ENCODE measurements at regions not wholly inside any gene's neighbourhood (a gene's known extent, or its start where the extent isn't known, plus 50 kb on each side); places are given as distances from the start of the nearest gene placed in this dataset.

DNA sequence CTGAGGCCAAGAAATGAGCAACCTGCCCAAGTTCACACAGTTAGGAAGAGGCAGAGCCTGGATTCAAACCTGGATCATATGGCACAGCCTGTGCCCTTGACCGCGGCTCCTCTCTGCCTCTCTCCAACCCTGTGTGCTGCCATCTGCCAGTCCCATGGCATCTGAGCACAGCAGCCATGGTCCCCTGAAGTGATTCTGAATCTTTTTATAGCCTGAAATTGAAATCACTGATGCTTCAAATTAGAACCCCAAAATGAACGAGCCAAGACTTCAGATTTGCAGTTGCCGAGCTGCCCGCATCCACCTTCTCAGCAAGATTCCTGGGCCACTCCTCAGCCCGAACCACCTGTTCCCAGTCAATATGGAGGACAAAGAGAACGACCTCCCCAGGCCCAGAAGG is 252.7 kb downstream of the CTTN start:
- no peaks in the 10 kb centered on the region for H3K36me3 ChIP-seq (ENCODE audit: control insufficient read depth, insufficient read depth, low read length)
- TF ChIP-seq, protein P1, sequence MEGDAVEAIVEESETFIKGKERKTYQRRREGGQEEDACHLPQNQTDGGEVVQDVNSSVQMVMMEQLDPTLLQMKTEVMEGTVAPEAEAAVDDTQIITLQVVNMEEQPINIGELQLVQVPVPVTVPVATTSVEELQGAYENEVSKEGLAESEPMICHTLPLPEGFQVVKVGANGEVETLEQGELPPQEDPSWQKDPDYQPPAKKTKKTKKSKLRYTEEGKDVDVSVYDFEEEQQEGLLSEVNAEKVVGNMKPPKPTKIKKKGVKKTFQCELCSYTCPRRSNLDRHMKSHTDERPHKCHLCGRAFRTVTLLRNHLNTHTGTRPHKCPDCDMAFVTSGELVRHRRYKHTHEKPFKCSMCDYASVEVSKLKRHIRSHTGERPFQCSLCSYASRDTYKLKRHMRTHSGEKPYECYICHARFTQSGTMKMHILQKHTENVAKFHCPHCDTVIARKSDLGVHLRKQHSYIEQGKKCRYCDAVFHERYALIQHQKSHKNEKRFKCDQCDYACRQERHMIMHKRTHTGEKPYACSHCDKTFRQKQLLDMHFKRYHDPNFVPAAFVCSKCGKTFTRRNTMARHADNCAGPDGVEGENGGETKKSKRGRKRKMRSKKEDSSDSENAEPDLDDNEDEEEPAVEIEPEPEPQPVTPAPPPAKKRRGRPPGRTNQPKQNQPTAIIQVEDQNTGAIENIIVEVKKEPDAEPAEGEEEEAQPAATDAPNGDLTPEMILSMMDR (IDR thresholded peaks at IDR 0.05) = no peak
- intact Hi-C loops (cut with micrococcal nuclease) = no loop called here
- H3K4me3 ChIP-seq (ENCODE audit: low read length) = no peak overlapping the region
- WGBS (ENCODE audit: insufficient coverage) = 82% methylated on average over 7 of the region's 7 CpGs
- no peaks in the 10 kb centered on the region for H3K4me1 ChIP-seq (ENCODE audit: control insufficient read depth, insufficient read depth, low read length)
- no peaks in the 10 kb centered on the region for H3K27me3 ChIP-seq (ENCODE audit: control insufficient read depth, insufficient read depth, low read length)
- no peak overlapping the region for H3K27ac ChIP-seq (ENCODE audit: low read length)
- Mint-ChIP-seq H3K9me3 (no peaks in the 10 kb centered on the region), H3K27ac (no peak overlapping the region), H3K4me3 (no peak overlapping the region), H3K27me3 (ENCODE audit: low read depth in 2 of 2) (peaks cover 9 to 18% of the 10 kb centered on the region in 2 donors), H3K36me3 (no peaks in the 10 kb centered on the region), H3K4me1 (no peaks in the 10 kb centered on the region)
- ATAC-seq = no peak
- no peaks in the 10 kb centered on the region for H3K9me3 ChIP-seq (ENCODE audit: control insufficient read depth, insufficient read depth, low read length)
- DNase-seq = no peak

DNA sequence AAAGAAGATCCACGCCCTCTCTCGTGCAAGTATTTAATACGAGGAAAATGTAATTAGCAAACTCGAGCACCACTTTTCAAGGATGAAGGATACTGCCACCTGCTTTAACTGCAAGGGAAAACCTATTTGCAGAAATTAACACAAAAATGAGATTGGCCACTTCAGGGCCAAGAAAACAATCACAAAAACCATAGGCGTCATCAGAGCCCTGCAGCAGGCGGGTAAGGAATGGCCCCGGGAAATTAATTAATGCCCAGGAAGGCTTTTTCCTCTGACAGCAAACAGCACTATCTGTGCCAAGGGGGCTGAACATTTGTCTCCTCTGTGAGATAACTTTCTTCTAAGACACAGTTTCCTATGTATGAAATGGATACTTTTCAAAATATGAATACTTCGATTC is 255.7 kb downstream of the CTTN start:
- 79% methylated on average over 7 of the region's 8 CpGs for WGBS (ENCODE audit: insufficient coverage)
- no peaks in the 10 kb centered on the region for H3K4me1 ChIP-seq (ENCODE audit: control insufficient read depth, insufficient read depth, low read length)
- no peak overlapping the region for H3K4me3 ChIP-seq (ENCODE audit: low read length)
- TF ChIP-seq, protein P1 (IDR thresholded peaks at IDR 0.05) = no peak
- DNase-seq = no peak
- intact Hi-C loops (cut with micrococcal nuclease) = no loop called here
- ATAC-seq = no peak
- no peak overlapping the region for H3K4me3 Mint-ChIP-seq
- H3K27ac ChIP-seq (ENCODE audit: low read length) = no peak overlapping the region
- no peaks in the 10 kb centered on the region for H3K4me1 Mint-ChIP-seq
- H3K36me3 Mint-ChIP-seq = no peaks in the 10 kb centered on the region
- H3K27me3 ChIP-seq (ENCODE audit: control insufficient read depth, insufficient read depth, low read length) = peaks cover 2% of the 10 kb centered on the region
- H3K9me3 Mint-ChIP-seq = no peaks in the 10 kb centered on the region
- no peak overlapping the region for H3K27ac Mint-ChIP-seq
- no peaks in the 10 kb centered on the region for H3K9me3 ChIP-seq (ENCODE audit: control insufficient read depth, insufficient read depth, low read length)
- peaks cover 5 to 27% of the 10 kb centered on the region in 2 donors for H3K27me3 Mint-ChIP-seq (ENCODE audit: low read depth in 2 of 2)
- H3K36me3 ChIP-seq (ENCODE audit: control insufficient read depth, insufficient read depth, low read length) = no peaks in the 10 kb centered on the region

DNA sequence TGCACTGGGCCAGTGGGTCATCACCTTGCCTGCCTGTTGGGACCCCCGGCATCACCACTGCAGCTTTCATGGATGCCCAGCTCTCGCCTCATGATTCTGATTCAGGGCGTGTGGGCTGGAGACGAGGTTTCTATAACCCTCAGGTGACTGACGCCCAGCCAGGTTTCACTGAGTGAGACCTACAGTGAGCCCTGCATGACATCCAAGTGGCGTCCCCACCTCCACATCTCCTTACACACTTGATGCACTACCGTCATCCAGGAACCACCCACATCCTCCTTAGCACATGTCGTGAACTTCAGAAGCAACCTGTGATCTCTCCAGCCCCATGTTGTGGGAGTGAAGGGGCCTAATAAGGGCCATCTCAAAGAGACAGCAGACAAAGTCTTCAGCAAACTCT is 257.5 kb downstream of the CTTN start:
- H3K4me1 ChIP-seq (ENCODE audit: control insufficient read depth, insufficient read depth, low read length) = no peaks in the 10 kb centered on the region
- Mint-ChIP-seq H3K27me3 (ENCODE audit: low read depth in 2 of 2) (peaks cover 5 to 43% of the 10 kb centered on the region in 2 donors), H3K4me3 (no peak overlapping the region), H3K4me1 (no peaks in the 10 kb centered on the region), H3K36me3 (no peaks in the 10 kb centered on the region), H3K9me3 (no peaks in the 10 kb centered on the region), H3K27ac (no peak overlapping the region)
- H3K36me3 ChIP-seq (ENCODE audit: control insufficient read depth, insufficient read depth, low read length) = no peaks in the 10 kb centered on the region
- intact Hi-C loops (cut with micrococcal nuclease) = no loop called here
- peaks cover 2% of the 10 kb centered on the region for H3K27me3 ChIP-seq (ENCODE audit: control insufficient read depth, insufficient read depth, low read length)
- H3K9me3 ChIP-seq (ENCODE audit: control insufficient read depth, insufficient read depth, low read length) = no peaks in the 10 kb centered on the region
- no peak for DNase-seq
- TF ChIP-seq, protein P1 (IDR thresholded peaks at IDR 0.05) = no peak
- 81% methylated on average over 7 of the region's 8 CpGs for WGBS (ENCODE audit: insufficient coverage)
- no peak for ATAC-seq
- H3K27ac ChIP-seq (ENCODE audit: low read length) = no peak overlapping the region
- no peak overlapping the region for H3K4me3 ChIP-seq (ENCODE audit: low read length)

DNA sequence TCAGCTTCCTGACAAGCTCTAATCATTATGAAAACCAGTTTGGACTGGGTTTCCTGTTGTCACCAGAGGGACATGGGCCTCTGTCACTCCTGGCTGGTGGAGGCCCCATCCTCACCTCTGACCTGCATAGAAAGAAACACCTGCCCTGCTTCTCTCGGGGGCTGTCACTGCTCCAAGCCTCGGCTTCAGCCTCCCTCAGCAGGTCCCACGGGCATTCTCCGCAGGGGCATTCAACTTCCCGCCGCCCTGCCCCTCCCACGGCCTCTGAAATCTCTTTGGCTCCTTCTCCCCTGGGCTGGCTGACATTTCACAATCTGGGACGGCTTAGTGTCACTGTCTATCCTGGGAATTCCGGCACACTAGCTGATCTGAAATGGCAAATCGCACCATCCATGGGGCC is 257.9 kb downstream of the CTTN start:
- H3K4me1 Mint-ChIP-seq = no peaks in the 10 kb centered on the region

More for the DNA sequence above, 257.9 kb downstream of the CTTN start:
- H3K9me3 ChIP-seq (ENCODE audit: control insufficient read depth, insufficient read depth, low read length) = no peaks in the 10 kb centered on the region
- no peak overlapping the region for H3K4me3 ChIP-seq (ENCODE audit: low read length)
- intact Hi-C loops (cut with micrococcal nuclease) = no loop called here
- WGBS (ENCODE audit: insufficient coverage) = 68% methylated on average over 10 of the region's 10 CpGs
- TF ChIP-seq, protein P1 (IDR thresholded peaks at IDR 0.05) = no peak
- DNase-seq (no peak), ATAC-seq (no peak)
- Mint-ChIP-seq H3K36me3 (no peaks in the 10 kb centered on the region), H3K9me3 (no peaks in the 10 kb centered on the region), H3K27me3 (ENCODE audit: low read depth in 2 of 2) (peaks cover 8 to 48% of the 10 kb centered on the region in 2 donors), H3K4me3 (no peak overlapping the region), H3K27ac (no peak overlapping the region)
- peaks cover 2% of the 10 kb centered on the region for H3K27me3 ChIP-seq (ENCODE audit: control insufficient read depth, insufficient read depth, low read length)
- no peak overlapping the region for H3K27ac ChIP-seq (ENCODE audit: low read length)
- H3K4me1 ChIP-seq (ENCODE audit: control insufficient read depth, insufficient read depth, low read length) = no peaks in the 10 kb centered on the region
- H3K36me3 ChIP-seq (ENCODE audit: control insufficient read depth, insufficient read depth, low read length) = no peaks in the 10 kb centered on the region
